Choroid plexus epithelial cell (primary cell): ENCODE measurements at regions not wholly inside any gene's neighbourhood (a gene's known extent, or its start where the extent isn't known, plus 50 kb on each side); places are given as distances from the start of the nearest gene placed in this dataset.
"Not testable (repeated sequence)": the region's sequence is repeated elsewhere in the genome, so short reads cannot be mapped to it uniquely, and the experiment has no call there.

Experiments used
- DNase-seq: peaks from one replicate; pipeline ENCODE4 v3.0.0-alpha.2; 2010; ENCODE audit warnings: low read depth
- H3K4me3 ChIP-seq: 2 replicates; pipeline ENCODE4 v1.5.1; 2011; ENCODE audit warnings: low read depth, mild to moderate bottlenecking, control low read depth, low read length, moderate library complexity

DNA sequence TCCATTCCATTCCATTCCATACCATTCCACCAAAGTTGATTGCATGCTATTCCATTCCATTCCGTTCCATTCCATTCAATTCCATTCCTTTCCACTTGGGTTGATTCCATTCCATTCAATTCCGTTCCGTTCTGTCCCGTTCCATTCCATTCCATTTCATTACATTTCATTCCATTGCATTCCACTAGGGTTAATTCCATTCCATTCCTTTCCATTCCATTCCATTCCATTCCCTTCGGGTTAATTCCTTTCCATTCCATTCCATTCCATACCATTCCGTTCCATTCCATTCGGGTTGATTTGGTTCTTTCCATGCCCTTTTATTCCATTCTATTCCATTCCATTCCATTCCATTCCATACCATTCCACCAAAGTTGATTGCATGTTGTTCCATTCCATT lies 131.9 kb downstream of the CWH43 start:
- not testable (repeated sequence) for H3K4me3 ChIP-seq, DNase-seq

DNA sequence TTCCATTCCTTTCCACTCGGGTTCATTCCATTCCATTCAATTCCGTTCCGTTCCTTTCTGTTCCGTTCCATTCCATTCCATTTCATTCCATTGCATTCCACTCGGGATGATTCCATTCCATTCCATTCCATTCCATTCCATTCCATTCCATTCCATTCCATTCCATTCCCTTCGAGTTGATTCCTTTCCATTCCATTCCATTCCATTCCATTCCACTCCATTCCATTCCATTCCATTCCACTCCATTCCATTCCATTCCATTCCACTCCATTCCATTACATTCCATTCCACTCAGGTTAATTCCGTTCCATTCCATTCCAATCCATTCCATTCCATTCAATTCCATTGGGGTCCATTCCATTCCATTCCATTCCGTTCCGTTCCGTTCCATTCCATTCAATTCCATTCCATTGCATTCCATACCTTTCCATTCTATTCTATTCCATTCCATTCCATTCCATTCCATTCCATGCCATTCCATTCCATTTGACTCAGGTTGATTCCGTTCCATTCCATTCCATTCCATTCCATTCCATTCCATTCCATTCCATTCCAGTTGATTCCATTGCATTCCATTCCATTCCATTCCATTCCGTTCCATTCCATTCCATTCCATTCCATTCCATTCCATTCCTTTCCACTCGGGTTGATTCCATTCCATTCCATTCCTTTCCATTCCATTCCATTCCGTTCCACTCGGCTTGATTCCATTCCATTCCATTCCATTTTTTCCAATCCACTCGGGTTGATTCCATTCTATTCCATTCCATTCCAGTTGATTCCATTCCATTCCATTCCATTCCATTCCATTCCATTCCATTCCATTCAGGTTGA lies 132.5 kb downstream of the CWH43 start:
- H3K4me3 ChIP-seq, DNase-seq: not testable (repeated sequence)

- not testable (repeated sequence) for DNase-seq, H3K4me3 ChIP-seq
These were observed 133.3 kb downstream of the CWH43 start for GRCh38 chr4:49119345-49119744.

DNA sequence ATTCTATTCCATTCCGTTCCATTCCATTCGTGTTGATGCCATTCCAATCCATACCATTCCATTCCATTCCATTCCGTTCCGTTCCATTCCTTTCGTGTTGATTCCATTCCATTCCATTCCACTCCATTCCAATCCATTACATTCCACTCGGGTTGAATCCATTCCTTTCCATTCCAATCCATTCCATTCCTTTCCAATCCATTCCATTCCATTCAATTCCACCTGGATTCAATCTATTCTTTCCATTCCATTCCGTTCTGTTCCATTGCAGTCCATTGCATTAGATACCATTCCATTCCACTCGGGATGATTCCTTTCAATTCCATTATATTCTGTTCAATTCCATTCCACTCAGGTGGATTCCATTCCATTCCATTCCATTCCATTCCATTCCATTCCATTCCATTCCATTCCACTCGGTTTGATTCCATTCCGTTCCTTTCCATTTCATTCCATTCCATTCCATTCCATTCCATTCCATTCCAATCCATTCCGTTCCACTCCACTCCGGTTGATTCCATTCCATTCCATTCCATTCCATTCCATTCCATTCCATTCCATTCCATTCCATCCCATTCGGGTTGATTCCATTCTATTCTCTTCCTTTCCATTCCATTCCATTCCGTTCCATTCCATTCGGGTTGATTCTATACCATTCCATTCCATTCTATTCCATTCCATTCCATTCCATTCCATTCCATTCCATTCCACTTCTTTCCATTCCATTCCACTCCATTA lies 134.1 kb downstream of the CWH43 start:
- DNase-seq, H3K4me3 ChIP-seq: not testable (repeated sequence)

DNA sequence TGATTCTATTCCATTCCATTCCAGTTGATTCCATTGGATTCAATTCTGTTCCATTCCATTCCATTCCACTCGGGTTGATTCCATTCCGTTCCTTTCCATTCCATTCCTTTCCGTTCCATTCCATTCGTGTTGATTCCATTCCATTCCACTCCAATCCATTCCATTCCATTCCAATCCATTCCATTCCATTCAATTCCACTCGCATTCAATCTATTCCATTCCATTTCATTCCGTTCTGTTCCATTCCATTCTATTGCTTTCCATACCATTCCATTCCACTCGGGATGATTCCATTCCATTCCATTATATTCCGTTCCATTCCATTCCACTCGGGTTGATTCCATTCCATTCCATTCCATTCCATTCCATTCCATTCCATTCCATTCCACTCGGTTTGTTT lies 134.7 kb downstream of the CWH43 start:
- not testable (repeated sequence) for H3K4me3 ChIP-seq
- DNase-seq: peak; percentile 32

DNA sequence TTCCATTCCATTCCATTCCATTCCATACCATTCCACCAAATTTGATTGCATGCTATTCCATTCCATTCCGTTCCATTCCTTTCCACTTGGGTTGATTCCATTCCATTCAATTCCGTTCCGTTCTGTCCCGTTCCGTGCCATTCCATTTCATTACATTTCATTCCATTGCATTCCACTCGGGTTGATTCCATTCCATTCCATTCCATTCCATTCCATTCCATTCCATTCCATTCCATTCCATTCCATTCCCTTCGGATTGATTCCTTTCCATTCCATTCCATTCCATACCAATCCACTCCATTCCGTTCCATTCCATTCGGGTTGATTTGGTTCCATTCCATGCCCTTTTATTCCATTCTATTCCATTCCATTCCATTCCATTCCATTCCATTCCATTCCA lies 140.4 kb downstream of the CWH43 start:
- not testable (repeated sequence) for H3K4me3 ChIP-seq, DNase-seq

GRCh38 chr4:49126858-49127257 lies 140.8 kb downstream of the CWH43 start:
- not testable (repeated sequence) for DNase-seq, H3K4me3 ChIP-seq

- DNase-seq, H3K4me3 ChIP-seq: not testable (repeated sequence)
These were observed 143.3 kb downstream of the CWH43 start for GRCh38 chr4:49129385-49129784.

DNA sequence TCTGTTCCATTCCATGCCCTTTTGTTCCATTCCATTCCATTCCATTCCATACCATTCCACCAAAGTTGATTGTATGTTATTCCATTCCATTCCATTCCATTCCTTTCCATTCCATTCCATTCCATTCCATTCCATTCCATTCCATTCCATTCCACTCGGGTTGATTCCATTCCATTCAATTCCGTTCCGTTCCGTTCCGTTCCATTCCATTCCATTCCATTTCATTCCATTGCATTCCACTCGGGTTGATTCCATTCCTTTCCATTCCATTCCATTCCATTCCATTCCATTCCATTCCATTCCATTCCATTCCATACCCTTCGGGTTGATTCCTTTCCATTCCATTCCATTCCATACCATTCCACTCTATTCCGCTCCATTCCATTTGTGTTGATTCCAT lies 143.8 kb downstream of the CWH43 start:
- not testable (repeated sequence) for H3K4me3 ChIP-seq, DNase-seq

DNA sequence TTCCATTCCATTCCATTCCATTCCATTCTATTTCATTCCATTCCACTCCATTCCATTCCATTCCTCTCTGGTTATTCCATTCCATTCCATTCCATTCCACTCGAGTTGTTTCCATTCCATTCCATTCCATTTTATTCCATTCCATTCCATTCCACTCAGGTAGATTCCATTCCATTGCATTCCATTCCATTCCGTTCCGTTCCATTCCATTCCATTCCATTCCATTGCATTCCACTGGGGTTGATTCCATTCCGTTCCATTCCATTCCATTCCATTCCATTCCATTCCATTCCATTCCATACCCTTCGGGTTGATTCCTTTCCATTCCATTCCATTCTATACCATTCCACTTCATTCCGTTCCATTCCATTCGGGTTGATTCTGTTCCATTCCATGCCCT lies 144.6 kb downstream of the CWH43 start:
- H3K4me3 ChIP-seq, DNase-seq: not testable (repeated sequence)

DNA sequence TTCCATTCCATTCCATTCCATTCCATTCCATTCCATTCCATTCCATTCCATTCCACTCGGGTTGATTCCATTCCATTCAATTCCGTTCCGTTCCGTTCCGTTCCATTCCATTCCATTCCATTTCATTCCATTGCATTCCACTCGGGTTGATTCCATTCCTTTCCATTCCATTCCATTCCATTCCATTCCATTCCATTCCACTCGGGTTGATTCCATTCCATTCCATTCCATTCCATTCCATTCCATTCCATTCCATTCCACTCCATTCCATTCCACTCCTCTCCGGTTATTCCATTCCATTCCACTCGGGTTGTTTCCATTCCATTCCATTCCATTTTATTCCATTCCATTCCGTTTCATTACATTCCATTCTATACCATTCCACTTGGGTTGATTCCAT lies 151.0 kb downstream of the CWH43 start:
- H3K4me3 ChIP-seq, DNase-seq: not testable (repeated sequence)

- H3K4me3 ChIP-seq: not testable (repeated sequence)
These were observed 151.9 kb downstream of the CWH43 start for GRCh38 chr4:49137961-49138360.

DNA sequence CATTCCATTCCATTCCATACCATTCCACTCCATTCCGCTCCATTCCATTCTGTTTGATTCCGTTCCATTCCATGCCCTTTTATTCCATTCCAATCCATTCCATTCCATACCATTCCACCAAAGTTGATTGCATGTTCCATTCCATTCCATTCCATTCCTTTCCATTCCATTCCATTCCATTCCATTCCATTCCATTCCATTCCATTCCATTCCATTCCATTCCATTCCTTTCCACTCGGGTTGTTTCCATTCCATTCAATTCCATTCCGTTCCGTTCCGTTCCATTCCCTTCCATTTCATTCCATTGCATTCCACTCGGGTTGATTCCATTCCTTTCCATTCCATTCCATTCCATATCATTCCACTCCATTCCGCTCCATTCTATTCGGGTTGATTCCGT lies 152.7 kb downstream of the CWH43 start:
- H3K4me3 ChIP-seq, DNase-seq: not testable (repeated sequence)

More at GRCh38 chr4:49137961-49138360, 151.9 kb downstream of the CWH43 start:
- not testable (repeated sequence) for DNase-seq

DNA sequence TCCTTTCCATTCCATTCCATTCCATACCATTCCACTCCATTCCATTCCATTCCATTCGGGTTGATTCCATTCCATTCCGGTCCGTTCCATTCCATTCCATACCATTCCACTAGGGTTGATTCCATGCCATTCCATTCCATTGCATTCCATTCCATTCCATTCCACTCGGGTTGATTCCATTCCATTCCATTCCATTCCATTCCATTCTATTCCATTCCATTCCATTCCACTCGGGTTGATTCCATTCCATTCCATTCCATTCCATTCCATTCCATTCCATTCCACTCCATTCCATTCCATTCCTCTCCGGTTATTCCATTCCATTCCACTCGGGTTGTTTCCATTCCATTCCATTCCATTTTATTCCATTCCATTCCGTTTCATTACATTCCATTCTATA lies 153.4 kb downstream of the CWH43 start:
- H3K4me3 ChIP-seq, DNase-seq: not testable (repeated sequence)

GRCh38 chr4:49140351-49140750 lies 154.3 kb downstream of the CWH43 start:
- not testable (repeated sequence) for DNase-seq

DNA sequence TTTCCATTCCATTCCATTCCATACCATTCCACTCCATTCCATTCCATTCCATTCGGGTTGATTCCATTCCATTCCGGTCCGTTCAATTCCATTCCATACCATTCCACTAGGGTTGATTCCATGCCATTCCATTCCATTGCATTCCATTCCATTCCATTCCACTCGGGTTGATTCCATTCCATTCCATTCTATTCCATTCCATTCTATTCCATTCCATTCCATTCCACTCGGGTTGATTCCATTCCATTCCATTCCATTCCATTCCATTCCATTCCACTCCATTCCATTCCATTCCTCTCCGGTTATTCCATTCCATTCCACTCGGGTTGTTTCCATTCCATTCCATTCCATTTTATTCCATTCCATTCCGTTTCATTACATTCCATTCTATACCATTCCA lies 155.9 kb downstream of the CWH43 start:
- DNase-seq, H3K4me3 ChIP-seq: not testable (repeated sequence)

More at GRCh38 chr4:49140351-49140750, 154.3 kb downstream of the CWH43 start:
- H3K4me3 ChIP-seq: not testable (repeated sequence)

DNA sequence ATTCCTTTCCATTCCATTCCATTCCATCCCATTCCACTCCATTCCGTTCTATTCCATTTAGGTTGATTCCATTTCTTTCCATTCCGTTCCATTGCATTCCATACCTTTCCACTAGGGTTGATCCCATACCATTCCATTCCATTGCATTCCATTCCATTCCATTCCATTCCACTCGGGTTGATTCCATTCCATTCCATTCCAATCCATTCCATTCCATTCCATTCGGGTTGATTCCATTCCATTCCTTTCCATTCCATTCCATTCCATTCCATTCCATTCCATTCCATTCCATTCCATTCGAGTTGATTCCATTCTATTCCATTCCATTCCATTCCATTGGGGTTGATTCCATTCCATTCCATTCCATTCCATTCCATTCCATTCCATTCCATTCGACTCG lies 161.1 kb downstream of the CWH43 start:
- DNase-seq, H3K4me3 ChIP-seq: not testable (repeated sequence)

DNA sequence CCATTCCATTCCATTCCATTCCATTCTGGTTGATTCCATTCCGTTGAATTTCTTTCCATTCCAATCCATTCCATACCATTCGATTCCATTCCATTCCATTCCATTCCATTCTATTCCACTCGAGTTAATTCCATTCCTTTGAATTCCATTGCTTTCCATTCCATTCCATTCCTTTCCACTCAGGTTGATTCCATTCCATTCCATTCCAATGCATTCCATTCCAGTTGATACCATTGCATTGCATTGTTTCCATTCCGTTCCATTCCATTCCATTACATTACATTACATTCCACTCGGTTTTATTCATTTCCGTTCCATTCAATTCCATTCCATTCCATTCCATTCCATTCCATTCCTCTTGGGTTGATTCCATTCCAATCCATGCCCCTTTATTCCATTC lies 161.5 kb downstream of the CWH43 start:
- H3K4me3 ChIP-seq, DNase-seq: not testable (repeated sequence)

DNA sequence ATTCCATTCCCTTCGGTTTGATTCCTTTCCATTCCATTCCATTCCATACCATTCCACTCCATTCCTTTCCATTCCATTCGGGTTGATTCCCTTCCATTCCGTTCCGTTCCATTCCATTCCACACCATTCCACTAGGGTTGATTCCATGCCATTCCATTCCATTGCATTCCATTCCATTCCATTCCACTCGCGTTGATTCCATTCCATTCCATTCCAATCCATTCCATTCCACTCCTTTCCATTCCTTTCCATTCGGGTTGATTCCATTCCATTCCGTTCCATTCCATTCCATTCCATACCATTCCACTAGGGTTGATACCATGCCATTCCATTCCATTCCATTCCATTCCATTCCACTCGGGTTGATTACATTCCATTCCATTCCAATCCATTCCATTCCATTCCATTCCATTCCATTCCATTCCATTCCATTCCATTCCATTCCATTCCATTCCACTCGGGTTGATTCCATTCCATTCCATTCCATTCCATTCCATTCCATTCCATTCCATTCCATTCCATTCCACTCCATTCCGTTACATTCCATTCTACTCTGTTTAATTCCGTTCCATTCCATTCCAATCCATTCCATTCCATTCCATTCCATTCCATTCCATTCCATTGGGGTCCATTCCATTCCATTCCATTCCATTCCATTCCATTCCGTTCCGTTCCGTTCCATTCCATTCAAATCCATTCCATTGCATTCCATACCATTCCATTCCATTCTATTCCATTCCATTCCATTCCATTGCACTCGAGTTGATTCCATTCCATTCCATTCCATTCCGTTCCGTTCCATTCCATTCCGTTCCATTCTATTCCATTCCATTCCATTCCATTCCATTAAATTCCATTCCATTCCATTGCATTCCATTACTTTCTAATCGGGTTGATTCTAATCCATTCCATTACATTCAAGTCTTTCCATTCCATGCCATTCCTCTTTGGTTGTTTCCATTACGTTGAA lies 163.2 kb downstream of the CWH43 start:
- DNase-seq: peak; percentile 82
- H3K4me3 ChIP-seq: not testable (repeated sequence)
